ENCODE measurements at regions not wholly inside any gene's neighbourhood (a gene's known extent, or its start where the extent isn't known, plus 50 kb on each side); places are given as distances from the start of the nearest gene placed in this dataset.

DNA sequence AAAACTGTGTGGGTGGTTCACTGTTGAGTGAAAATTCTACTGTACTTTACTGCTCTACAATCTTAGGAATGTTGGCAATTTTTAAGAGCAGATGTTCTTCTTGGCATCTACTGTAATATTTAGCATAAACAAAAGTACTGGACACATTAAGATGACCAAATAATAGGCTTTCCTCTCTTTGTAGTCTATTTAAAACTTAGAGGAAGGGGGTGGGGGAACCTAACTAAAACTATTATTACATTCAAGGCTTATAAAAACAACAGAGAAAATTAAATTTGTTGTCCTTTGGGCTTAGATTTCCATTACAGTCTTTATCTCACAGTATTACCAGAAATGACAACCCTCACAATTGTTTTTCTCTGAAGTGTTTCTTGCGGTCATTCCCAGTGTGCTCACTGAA, 181.2 kb downstream of the PLPPR4 start:
- Histone ChIP-seq H3K36me3 (replicated peaks) (no peaks in the 10 kb centered on the region), H3K27me3 (replicated peaks) (no peaks in the 10 kb centered on the region), H3K4me3 (ENCODE audit: low read depth, low read length) (no peak overlapping the region), H3K27ac (no peak overlapping the region)
- TF ChIP-seq, protein P1, sequence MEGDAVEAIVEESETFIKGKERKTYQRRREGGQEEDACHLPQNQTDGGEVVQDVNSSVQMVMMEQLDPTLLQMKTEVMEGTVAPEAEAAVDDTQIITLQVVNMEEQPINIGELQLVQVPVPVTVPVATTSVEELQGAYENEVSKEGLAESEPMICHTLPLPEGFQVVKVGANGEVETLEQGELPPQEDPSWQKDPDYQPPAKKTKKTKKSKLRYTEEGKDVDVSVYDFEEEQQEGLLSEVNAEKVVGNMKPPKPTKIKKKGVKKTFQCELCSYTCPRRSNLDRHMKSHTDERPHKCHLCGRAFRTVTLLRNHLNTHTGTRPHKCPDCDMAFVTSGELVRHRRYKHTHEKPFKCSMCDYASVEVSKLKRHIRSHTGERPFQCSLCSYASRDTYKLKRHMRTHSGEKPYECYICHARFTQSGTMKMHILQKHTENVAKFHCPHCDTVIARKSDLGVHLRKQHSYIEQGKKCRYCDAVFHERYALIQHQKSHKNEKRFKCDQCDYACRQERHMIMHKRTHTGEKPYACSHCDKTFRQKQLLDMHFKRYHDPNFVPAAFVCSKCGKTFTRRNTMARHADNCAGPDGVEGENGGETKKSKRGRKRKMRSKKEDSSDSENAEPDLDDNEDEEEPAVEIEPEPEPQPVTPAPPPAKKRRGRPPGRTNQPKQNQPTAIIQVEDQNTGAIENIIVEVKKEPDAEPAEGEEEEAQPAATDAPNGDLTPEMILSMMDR (IDR thresholded peaks at IDR 0.05; ENCODE audit: low read depth, low read length, missing control alignments): no peak
- no peak for DNase-seq
- in situ Hi-C loops (cut with HindIII; ENCODE audit: low pct_ligation_motif_present, low sequenced_read_pairs): no loop called here

- Histone ChIP-seq H3K27me3 (replicated peaks) (no peaks in the 10 kb centered on the region), H3K4me3 (ENCODE audit: low read depth, low read length) (no peak overlapping the region), H3K27ac (no peak overlapping the region), H3K36me3 (replicated peaks) (no peaks in the 10 kb centered on the region)
- in situ Hi-C loops (cut with HindIII; ENCODE audit: low pct_ligation_motif_present, low sequenced_read_pairs): no loop called here
- no peak for DNase-seq
- TF ChIP-seq, protein P1 (IDR thresholded peaks at IDR 0.05; ENCODE audit: low read depth, low read length, missing control alignments): no peak
These were observed 183.4 kb downstream of the PLPPR4 start for GRCh38 chr1:99447721-99448120.

DNA sequence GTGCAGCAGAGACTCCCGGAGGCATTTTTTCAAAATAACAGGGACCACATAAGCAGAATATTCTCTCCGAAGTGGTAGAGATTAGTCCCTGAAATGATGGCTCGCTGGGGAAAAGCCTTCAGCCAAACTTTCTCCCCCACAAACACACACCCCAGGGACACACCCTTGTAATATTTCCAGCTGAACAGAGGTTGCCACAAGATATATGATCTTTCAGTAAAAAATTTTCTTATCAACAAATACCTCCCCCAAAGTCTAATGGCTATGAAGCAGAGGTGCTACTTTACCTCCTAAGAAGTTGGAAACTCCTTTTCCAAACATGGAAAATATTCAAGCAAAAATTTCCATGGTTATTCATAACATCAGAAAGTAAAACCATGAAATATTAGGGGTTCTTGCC, 190.2 kb upstream of the PALMD start:
- H3K27ac ChIP-seq: no peak overlapping the region
- TF ChIP-seq, protein P1 (IDR thresholded peaks at IDR 0.05; ENCODE audit: low read depth, low read length, missing control alignments): no peak
- H3K36me3 ChIP-seq (replicated peaks): no peaks in the 10 kb centered on the region
- in situ Hi-C loops (cut with HindIII; ENCODE audit: low pct_ligation_motif_present, low sequenced_read_pairs): no loop called here
- no peak for DNase-seq
- no peaks in the 10 kb centered on the region for H3K27me3 ChIP-seq (replicated peaks)
- H3K4me3 ChIP-seq (ENCODE audit: low read depth, low read length): no peak overlapping the region

GRCh38 chr1:99456536-99456935, 189.4 kb upstream of the PALMD start:
- in situ Hi-C loops (cut with HindIII; ENCODE audit: low pct_ligation_motif_present, low sequenced_read_pairs): no loop called here
- peak; percentile 65 for DNase-seq
- TF ChIP-seq, protein P1 (IDR thresholded peaks at IDR 0.05; ENCODE audit: low read depth, low read length, missing control alignments): no peak
- Histone ChIP-seq H3K27ac (peak overlapping the region; percentile 91), H3K36me3 (replicated peaks) (no peaks in the 10 kb centered on the region), H3K27me3 (replicated peaks) (no peaks in the 10 kb centered on the region), H3K4me3 (ENCODE audit: low read depth, low read length) (no peak overlapping the region)

DNA sequence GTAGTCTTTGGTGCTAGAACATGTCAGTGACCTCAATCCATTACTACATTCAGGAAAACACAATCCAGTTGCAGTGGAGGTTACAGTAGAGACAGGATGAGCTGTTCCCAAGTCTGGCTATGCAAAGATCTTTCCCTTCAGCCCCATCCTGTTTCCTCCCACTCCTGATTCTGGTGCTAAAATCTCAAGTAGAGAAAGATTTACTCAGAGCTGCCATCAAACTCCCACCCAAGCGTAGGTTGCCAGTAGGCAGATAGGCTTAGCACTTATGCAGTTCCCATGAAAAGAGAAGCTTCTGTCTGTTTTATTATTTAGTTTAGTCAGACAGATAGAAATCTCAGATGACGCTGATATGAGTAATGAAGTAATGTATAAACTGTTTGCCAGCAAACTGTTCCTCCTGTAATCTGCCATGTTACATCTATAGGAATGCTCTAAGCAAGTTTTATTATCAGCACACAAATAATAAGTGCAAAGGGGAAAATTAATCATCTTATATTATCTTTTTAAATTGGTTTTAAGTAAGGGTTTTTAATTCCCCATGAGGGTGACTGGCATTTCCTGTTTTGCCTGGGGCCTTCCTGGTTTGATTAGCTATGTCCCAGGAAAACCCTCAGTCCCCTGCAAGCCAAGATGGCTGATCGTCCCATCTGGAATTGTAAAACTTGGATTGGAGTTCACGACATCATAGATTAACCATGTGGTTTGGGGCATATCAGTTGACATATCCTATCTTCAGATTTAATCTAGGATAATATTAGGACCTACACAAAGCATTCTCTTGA, 188.3 kb upstream of the PALMD start:
- peak; percentile 77 for DNase-seq
- Histone ChIP-seq H3K36me3 (replicated peaks) (no peaks in the 10 kb centered on the region), H3K27me3 (replicated peaks) (no peaks in the 10 kb centered on the region), H3K4me3 (ENCODE audit: low read depth, low read length) (no peak overlapping the region), H3K27ac (peak overlapping the region; percentile 91)
- in situ Hi-C loops (cut with HindIII; ENCODE audit: low pct_ligation_motif_present, low sequenced_read_pairs): no loop called here
- TF ChIP-seq, protein P1 (IDR thresholded peaks at IDR 0.05; ENCODE audit: low read depth, low read length, missing control alignments): no peak

- no peak overlapping the region for H3K4me3 ChIP-seq (ENCODE audit: low read depth, low read length)
- no peak for DNase-seq
- H3K27me3 ChIP-seq (replicated peaks): no peaks in the 10 kb centered on the region
- H3K27ac ChIP-seq: no peak overlapping the region
- in situ Hi-C loops (cut with HindIII; ENCODE audit: low pct_ligation_motif_present, low sequenced_read_pairs): no loop called here
- H3K36me3 ChIP-seq (replicated peaks): no peaks in the 10 kb centered on the region
- TF ChIP-seq, protein P1 (IDR thresholded peaks at IDR 0.05; ENCODE audit: low read depth, low read length, missing control alignments): no peak
These were observed 184.4 kb upstream of the PALMD start for GRCh38 chr1:99461499-99461898.
